Type B pancreatic cell (in vitro differentiated cells): ENCODE measurements at regions not wholly inside any gene's neighbourhood (a gene's known extent, or its start where the extent isn't known, plus 50 kb on each side); places are given as distances from the start of the nearest gene placed in this dataset.

ENCODE experiments used
- DNase-seq: peaks from one replicate; pipeline ENCODE4 v3.0.0; 2021; ENCODE audit warnings: mixed read lengths; ENCODE audit not compliant: unreplicated experiment; ENCODE audit errors: extremely low spot score
- H3K27ac Mint-ChIP-seq: 2 replicates; pipeline ENCODE4 v1.8.0; 2021; ENCODE audit warnings: mild to moderate bottlenecking, mixed read lengths
- H3K27me3 Mint-ChIP-seq: 2 replicates; pipeline ENCODE4 v1.8.0; 2021; ENCODE audit warnings: mixed read lengths
- H3K36me3 Mint-ChIP-seq: 2 replicates; pipeline ENCODE4 v1.8.0; 2021; ENCODE audit warnings: mixed read lengths
- H3K4me1 Mint-ChIP-seq: one replicate; pipeline ENCODE4 v1.8.0; 2021; ENCODE audit warnings: mixed read lengths; ENCODE audit not compliant: unreplicated experiment
- H3K4me3 Mint-ChIP-seq: 2 replicates; pipeline ENCODE4 v1.8.0; 2021; ENCODE audit warnings: mild to moderate bottlenecking, mixed read lengths
- H3K9me3 Mint-ChIP-seq: 2 replicates; pipeline ENCODE4 v1.8.0; 2021; ENCODE audit warnings: mixed read lengths
- TF ChIP-seq, protein P1 (sequence below): fragments of 200-600 bp; sonication (generic); conservative IDR thresholded peaks from 2 replicates; pipeline ENCODE4 v1.5.0; 2021; ENCODE audit warnings: antibody characterized with exemption, mild to moderate bottlenecking

DNA sequence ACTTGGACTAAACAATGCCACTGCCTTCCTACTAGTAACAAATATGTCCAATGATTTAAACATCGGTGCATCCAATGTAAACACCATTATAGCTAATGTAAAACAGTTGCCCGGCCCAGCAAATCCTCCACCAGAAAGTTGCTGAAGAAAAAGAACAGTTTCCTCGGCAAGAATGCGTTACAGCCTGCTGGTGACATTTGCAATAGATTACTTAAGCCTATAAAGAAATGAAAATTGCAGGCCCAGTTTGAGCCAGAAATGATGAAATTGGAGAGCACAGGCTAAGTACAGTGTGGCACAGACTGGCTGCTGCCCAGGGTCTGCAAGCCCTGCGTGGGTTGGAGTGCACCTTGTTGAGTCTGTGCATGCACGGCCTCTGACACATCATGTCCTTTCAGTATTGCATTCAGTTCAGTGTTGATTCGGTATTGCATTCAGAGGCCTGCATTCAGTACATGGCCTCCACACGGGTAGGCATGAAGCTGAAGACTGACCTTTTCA is 406.0 kb upstream of the KLF4 start:
- TF ChIP-seq, protein P1, sequence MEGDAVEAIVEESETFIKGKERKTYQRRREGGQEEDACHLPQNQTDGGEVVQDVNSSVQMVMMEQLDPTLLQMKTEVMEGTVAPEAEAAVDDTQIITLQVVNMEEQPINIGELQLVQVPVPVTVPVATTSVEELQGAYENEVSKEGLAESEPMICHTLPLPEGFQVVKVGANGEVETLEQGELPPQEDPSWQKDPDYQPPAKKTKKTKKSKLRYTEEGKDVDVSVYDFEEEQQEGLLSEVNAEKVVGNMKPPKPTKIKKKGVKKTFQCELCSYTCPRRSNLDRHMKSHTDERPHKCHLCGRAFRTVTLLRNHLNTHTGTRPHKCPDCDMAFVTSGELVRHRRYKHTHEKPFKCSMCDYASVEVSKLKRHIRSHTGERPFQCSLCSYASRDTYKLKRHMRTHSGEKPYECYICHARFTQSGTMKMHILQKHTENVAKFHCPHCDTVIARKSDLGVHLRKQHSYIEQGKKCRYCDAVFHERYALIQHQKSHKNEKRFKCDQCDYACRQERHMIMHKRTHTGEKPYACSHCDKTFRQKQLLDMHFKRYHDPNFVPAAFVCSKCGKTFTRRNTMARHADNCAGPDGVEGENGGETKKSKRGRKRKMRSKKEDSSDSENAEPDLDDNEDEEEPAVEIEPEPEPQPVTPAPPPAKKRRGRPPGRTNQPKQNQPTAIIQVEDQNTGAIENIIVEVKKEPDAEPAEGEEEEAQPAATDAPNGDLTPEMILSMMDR: no peak
- Mint-ChIP-seq H3K4me1 (peaks cover 13% of the 10 kb centered on the region), H3K36me3 (peaks cover 4% of the 10 kb centered on the region), H3K27me3 (peaks cover 9% of the 10 kb centered on the region), H3K9me3 (peaks cover 4% of the 10 kb centered on the region), H3K4me3 (no peak overlapping the region), H3K27ac (no peak overlapping the region)
- no peak for DNase-seq

DNA sequence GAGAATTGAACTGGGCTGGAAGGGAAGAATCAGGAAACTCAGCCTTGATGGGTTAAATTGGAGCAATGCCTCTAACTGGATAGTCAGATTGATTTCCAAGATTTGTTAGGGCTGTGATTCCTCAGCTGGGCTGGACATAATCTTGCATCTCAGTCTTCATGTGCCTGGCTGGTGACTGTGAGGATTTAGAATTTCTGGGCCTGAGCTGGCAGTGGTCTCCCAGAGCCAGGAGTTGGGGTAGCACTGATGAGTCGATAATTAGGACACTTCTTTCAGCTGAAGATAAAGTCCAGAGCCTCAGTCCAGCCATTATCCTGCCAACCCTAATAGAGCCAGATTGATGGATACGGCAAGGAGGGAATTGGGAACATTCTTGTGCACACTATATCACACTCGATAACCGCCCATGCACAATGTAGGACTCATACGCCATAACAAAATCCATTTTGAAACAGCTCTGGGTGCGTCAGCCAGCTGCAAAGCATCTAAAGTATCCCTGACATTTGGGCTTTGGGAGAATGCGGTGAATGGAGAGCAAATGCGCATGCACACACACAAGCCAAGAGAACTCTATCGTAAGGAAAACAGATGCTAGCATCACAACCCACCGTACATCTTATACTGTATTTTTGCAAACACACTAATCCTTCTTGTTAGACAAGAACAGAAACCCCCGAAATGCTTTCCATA is 405.1 kb upstream of the KLF4 start:
- H3K4me1 Mint-ChIP-seq: peaks cover 13% of the 10 kb centered on the region
- no peak for DNase-seq
- H3K27me3 Mint-ChIP-seq: peaks cover 6% of the 10 kb centered on the region
- no peak overlapping the region for H3K27ac Mint-ChIP-seq
- peaks cover 4% of the 10 kb centered on the region for H3K36me3 Mint-ChIP-seq
- H3K9me3 Mint-ChIP-seq: peaks cover 4% of the 10 kb centered on the region
- H3K4me3 Mint-ChIP-seq: no peak overlapping the region
- TF ChIP-seq, protein P1: no peak

DNA sequence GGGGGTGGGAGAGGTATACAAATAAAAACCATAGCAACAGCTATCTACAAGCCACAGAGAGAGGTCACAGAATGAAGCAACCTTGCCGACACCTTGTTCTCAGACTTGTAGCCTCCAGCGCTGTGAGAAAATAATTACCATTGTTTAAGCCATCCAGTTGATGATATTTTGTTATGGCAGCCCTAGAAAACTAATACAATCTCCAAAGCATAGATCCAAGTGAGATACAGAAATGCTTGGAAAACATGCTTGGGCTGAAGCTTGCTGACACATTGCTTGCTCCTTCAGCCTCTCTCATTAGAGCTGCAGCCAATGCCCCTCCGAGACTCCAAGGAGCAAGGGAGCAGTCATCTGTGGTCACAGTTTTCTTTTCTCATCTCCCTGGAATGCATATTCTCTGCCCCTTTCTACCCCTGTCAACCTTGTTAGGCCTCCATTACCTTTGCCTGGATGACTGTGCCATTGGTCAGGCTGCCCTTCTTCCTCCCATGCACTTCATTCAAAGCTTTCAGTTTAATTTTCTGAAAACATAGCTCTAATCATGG is 401.4 kb upstream of the KLF4 start:
- no peak overlapping the region for H3K4me3 Mint-ChIP-seq
- H3K27me3 Mint-ChIP-seq: peaks cover 4% of the 10 kb centered on the region
- H3K27ac Mint-ChIP-seq: no peak overlapping the region
- TF ChIP-seq, protein P1: no peak
- H3K4me1 Mint-ChIP-seq: peaks cover 16% of the 10 kb centered on the region
- peaks cover 4% of the 10 kb centered on the region for H3K36me3 Mint-ChIP-seq
- peaks cover 4% of the 10 kb centered on the region for H3K9me3 Mint-ChIP-seq
- peak; percentile 4 for DNase-seq

DNA sequence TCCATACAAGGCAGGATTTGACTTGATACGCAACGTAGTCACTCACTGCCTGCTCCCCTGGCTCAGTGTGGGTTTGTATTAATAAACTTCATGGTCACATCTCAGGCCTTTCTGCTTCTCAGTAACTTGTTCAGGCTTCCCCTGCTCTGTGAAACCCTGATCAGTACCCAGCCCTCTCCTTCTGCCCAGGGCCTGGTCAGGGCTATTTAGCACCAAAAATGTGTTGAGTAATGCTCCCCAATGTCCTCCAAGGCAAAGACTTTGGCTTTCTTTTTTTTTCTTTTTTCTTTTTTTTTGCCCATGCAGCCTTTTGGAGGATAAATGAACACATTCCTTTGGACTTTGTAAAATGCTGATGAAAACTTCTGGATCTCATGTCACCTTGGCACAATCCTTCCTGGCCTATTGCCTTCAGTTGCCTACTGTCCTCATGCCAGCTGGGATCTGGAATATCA is 399.2 kb upstream of the KLF4 start:
- H3K4me3 Mint-ChIP-seq: no peak overlapping the region
- no peaks in the 10 kb centered on the region for H3K27me3 Mint-ChIP-seq
- TF ChIP-seq, protein P1: no peak
- H3K36me3 Mint-ChIP-seq: peaks cover 4% of the 10 kb centered on the region
- H3K27ac Mint-ChIP-seq: no peak overlapping the region
- H3K4me1 Mint-ChIP-seq: peaks cover 3% of the 10 kb centered on the region
- H3K9me3 Mint-ChIP-seq: peaks cover 4% of the 10 kb centered on the region
- no peak for DNase-seq

DNA sequence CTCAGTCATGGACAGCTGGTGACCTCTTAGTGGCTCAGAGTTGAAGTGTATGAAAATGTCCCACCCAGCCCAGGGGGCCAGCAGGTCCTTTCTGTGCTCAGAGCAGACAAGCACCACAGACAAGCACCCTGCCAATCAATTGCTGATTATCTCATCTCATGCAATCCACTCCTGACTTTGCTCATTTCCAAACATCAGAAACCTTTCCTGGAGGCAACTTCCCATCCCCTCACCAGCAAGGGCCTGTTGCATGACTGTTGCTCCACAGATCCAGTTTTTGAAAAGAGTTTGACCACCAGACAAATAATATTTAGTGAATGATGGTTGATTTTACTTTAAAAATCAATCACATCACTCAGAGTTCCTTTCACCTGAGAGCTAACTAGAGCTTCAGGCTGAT is 397.3 kb upstream of the KLF4 start:
- H3K4me1 Mint-ChIP-seq: peaks cover 3% of the 10 kb centered on the region
- no peak overlapping the region for H3K4me3 Mint-ChIP-seq
- DNase-seq: no peak
- peaks cover 2% of the 10 kb centered on the region for H3K36me3 Mint-ChIP-seq
- TF ChIP-seq, protein P1: no peak
- H3K27ac Mint-ChIP-seq: no peak overlapping the region
- H3K27me3 Mint-ChIP-seq: no peaks in the 10 kb centered on the region
- peaks cover 2% of the 10 kb centered on the region for H3K9me3 Mint-ChIP-seq
